GM23338 (cell line): ENCODE measurements at regions not wholly inside any gene's neighbourhood (a gene's known extent, or its start where the extent isn't known, plus 50 kb on each side); places are given as distances from the start of the nearest gene placed in this dataset.

ENCODE experiments used
- CREB1 ChIP-seq: fragments of 250-450 bp; sonication (Bioruptor Pico); IDR thresholded peaks from 2 replicates; pipeline ENCODE4 v1.5.0; 2020; ENCODE audit warnings: low read depth, mild to moderate bottlenecking, moderate library complexity
- EZH2 ChIP-seq: fragments of 200-600 bp; sonication (generic); IDR thresholded peaks from one replicate; pipeline ENCODE4 v1.8.0; 2017; ENCODE audit warnings: antibody characterized with exemption, mild to moderate bottlenecking, low read depth; ENCODE audit not compliant: unreplicated experiment
- EZH2phosphoT487 ChIP-seq: fragments of 200-600 bp; sonication (generic); IDR thresholded peaks from one replicate; pipeline ENCODE4 v1.8.1; 2018; ENCODE audit warnings: antibody characterized with exemption; ENCODE audit not compliant: unreplicated experiment
- JUNB ChIP-seq: IDR thresholded peaks from one replicate; pipeline ENCODE4 v1.6.1; 2016; ENCODE audit warnings: antibody characterized with exemption; ENCODE audit not compliant: unreplicated experiment
- POLR2AphosphoS5 ChIP-seq: IDR thresholded peaks from 2 replicates; pipeline ENCODE4 v1.6.1; 2016; ENCODE audit warnings: antibody characterized with exemption, low read depth
- ZNF114 ChIP-seq: fragments of 250-450 bp; sonication (Bioruptor Pico); IDR thresholded peaks from 2 replicates; pipeline ENCODE4 v1.5.0; 2020; ENCODE audit warnings: mild to moderate bottlenecking, moderate library complexity
- TF ChIP-seq, protein P1 (sequence below), 2 experiments: fragments of 200-600 bp in 1 of 2; sonication (generic) in 1 of 2; conservative IDR thresholded peaks; 2 replicates each; pipeline versions ENCODE4 v1.5.1 to v1.6.1; 2016 to 2017; ENCODE audit warnings: antibody characterized with exemption in 2 of 2, low read depth in 2 of 2, mild to moderate bottlenecking in 2 of 2, moderate library complexity in 1 of 2
- TF ChIP-seq, protein P2 (sequence below): IDR thresholded peaks from one replicate; pipeline ENCODE4 v1.6.1; 2018; ENCODE audit warnings: antibody characterized with exemption; ENCODE audit not compliant: unreplicated experiment
- TF ChIP-seq, protein P3 (sequence below): IDR thresholded peaks from 2 replicates; pipeline ENCODE4 v1.6.1; 2016; ENCODE audit warnings: antibody characterized with exemption
- TF ChIP-seq, protein P4 (sequence below): fragments of 250-450 bp; sonication (Bioruptor Pico); IDR thresholded peaks from 2 replicates; pipeline ENCODE4 v1.5.0; 2020; ENCODE audit warnings: mild to moderate bottlenecking, moderate library complexity

DNA sequence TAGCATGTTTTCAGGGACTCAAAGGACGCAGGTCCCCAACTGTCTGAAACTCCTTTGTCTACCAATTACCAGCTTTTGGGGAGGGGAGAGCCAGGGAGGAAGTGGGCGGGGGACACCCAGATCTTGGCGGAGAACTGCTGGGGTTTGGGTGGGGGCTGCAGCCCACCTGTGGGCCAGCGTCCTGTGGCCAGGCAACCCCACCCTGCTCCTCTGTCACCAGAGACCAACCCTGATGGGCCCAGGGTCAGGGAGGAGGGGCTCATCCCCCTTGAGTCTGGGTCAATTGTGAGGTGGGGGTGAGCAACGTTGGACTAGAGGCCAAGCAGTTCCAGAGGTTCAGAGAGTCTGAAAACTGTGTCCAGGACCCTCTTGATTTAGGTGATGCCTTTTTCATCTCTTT, 96.1 kb upstream of the TARDBP start:
- TF ChIP-seq, protein P1, sequence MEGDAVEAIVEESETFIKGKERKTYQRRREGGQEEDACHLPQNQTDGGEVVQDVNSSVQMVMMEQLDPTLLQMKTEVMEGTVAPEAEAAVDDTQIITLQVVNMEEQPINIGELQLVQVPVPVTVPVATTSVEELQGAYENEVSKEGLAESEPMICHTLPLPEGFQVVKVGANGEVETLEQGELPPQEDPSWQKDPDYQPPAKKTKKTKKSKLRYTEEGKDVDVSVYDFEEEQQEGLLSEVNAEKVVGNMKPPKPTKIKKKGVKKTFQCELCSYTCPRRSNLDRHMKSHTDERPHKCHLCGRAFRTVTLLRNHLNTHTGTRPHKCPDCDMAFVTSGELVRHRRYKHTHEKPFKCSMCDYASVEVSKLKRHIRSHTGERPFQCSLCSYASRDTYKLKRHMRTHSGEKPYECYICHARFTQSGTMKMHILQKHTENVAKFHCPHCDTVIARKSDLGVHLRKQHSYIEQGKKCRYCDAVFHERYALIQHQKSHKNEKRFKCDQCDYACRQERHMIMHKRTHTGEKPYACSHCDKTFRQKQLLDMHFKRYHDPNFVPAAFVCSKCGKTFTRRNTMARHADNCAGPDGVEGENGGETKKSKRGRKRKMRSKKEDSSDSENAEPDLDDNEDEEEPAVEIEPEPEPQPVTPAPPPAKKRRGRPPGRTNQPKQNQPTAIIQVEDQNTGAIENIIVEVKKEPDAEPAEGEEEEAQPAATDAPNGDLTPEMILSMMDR (conservative IDR thresholded peaks at IDR 0.05; ENCODE audit: low read depth in 2 of 2): no peak
- TF ChIP-seq, protein P2, sequence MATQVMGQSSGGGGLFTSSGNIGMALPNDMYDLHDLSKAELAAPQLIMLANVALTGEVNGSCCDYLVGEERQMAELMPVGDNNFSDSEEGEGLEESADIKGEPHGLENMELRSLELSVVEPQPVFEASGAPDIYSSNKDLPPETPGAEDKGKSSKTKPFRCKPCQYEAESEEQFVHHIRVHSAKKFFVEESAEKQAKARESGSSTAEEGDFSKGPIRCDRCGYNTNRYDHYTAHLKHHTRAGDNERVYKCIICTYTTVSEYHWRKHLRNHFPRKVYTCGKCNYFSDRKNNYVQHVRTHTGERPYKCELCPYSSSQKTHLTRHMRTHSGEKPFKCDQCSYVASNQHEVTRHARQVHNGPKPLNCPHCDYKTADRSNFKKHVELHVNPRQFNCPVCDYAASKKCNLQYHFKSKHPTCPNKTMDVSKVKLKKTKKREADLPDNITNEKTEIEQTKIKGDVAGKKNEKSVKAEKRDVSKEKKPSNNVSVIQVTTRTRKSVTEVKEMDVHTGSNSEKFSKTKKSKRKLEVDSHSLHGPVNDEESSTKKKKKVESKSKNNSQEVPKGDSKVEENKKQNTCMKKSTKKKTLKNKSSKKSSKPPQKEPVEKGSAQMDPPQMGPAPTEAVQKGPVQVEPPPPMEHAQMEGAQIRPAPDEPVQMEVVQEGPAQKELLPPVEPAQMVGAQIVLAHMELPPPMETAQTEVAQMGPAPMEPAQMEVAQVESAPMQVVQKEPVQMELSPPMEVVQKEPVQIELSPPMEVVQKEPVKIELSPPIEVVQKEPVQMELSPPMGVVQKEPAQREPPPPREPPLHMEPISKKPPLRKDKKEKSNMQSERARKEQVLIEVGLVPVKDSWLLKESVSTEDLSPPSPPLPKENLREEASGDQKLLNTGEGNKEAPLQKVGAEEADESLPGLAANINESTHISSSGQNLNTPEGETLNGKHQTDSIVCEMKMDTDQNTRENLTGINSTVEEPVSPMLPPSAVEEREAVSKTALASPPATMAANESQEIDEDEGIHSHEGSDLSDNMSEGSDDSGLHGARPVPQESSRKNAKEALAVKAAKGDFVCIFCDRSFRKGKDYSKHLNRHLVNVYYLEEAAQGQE: no peak
- TF ChIP-seq EZH2: no peak
- TF ChIP-seq JUNB: no peak
- no peak for TF ChIP-seq ZNF114 (CRISPR knock-in tag)
- no peak for TF ChIP-seq CREB1
- TF ChIP-seq EZH2phosphoT487: no peak
- TF ChIP-seq POLR2AphosphoS5: no peak
- TF ChIP-seq, protein P3, sequence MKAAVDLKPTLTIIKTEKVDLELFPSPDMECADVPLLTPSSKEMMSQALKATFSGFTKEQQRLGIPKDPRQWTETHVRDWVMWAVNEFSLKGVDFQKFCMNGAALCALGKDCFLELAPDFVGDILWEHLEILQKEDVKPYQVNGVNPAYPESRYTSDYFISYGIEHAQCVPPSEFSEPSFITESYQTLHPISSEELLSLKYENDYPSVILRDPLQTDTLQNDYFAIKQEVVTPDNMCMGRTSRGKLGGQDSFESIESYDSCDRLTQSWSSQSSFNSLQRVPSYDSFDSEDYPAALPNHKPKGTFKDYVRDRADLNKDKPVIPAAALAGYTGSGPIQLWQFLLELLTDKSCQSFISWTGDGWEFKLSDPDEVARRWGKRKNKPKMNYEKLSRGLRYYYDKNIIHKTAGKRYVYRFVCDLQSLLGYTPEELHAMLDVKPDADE: no peak
- TF ChIP-seq, protein P4, sequence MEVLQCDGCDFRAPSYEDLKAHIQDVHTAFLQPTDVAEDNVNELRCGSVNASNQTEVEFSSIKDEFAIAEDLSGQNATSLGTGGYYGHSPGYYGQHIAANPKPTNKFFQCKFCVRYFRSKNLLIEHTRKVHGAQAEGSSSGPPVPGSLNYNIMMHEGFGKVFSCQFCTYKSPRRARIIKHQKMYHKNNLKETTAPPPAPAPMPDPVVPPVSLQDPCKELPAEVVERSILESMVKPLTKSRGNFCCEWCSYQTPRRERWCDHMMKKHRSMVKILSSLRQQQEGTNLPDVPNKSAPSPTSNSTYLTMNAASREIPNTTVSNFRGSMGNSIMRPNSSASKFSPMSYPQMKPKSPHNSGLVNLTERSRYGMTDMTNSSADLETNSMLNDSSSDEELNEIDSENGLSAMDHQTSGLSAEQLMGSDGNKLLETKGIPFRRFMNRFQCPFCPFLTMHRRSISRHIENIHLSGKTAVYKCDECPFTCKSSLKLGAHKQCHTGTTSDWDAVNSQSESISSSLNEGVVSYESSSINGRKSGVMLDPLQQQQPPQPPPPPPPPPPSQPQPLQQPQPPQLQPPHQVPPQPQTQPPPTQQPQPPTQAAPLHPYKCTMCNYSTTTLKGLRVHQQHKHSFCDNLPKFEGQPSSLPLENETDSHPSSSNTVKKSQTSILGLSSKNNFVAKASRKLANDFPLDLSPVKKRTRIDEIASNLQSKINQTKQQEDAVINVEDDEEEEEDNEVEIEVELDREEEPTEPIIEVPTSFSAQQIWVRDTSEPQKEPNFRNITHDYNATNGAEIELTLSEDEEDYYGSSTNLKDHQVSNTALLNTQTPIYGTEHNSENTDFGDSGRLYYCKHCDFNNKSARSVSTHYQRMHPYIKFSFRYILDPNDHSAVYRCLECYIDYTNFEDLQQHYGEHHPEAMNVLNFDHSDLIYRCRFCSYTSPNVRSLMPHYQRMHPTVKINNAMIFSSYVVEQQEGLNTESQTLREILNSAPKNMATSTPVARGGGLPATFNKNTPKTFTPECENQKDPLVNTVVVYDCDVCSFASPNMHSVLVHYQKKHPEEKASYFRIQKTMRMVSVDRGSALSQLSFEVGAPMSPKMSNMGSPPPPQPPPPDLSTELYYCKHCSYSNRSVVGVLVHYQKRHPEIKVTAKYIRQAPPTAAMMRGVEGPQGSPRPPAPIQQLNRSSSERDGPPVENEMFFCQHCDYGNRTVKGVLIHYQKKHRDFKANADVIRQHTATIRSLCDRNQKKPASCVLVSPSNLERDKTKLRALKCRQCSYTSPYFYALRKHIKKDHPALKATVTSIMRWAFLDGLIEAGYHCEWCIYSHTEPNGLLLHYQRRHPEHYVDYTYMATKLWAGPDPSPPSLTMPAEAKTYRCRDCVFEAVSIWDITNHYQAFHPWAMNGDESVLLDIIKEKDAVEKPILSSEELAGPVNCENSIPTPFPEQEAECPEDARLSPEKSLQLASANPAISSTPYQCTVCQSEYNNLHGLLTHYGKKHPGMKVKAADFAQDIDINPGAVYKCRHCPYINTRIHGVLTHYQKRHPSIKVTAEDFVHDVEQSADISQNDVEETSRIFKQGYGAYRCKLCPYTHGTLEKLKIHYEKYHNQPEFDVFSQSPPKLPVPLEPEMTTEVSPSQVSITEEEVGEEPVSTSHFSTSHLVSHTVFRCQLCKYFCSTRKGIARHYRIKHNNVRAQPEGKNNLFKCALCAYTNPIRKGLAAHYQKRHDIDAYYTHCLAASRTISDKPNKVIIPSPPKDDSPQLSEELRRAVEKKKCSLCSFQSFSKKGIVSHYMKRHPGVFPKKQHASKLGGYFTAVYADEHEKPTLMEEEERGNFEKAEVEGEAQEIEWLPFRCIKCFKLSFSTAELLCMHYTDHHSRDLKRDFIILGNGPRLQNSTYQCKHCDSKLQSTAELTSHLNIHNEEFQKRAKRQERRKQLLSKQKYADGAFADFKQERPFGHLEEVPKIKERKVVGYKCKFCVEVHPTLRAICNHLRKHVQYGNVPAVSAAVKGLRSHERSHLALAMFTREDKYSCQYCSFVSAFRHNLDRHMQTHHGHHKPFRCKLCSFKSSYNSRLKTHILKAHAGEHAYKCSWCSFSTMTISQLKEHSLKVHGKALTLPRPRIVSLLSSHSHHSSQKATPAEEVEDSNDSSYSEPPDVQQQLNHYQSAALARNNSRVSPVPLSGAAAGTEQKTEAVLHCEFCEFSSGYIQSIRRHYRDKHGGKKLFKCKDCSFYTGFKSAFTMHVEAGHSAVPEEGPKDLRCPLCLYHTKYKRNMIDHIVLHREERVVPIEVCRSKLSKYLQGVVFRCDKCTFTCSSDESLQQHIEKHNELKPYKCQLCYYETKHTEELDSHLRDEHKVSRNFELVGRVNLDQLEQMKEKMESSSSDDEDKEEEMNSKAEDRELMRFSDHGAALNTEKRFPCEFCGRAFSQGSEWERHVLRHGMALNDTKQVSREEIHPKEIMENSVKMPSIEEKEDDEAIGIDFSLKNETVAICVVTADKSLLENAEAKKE: no peak
